ENCODE measurements at regions not wholly inside any gene's neighbourhood (a gene's known extent, or its start where the extent isn't known, plus 50 kb on each side); places are given as distances from the start of the nearest gene placed in this dataset.

DNA sequence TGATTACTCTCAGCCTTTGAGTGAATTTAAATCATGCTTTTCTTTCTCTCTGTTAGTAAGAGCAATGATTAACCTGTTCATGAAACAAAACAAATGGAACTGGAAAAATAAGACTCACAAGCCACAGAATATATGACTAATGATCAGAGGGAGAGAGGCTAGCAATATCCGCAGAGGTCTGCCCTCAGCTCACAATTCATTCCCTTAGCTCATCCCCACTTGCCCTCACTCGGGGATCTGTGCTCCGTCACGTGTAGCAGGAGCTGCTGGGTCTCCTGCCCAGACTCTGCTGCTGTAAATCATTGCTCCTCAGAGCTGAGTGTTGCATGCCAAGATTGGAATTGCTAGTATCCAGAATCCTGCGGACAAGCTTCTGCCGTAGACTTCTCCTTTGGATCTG, 53.1 kb upstream of the GNG2 start:
- H4K20me1 ChIP-seq (ENCODE audit: insufficient read depth, low read length) = no peaks in the 10 kb centered on the region
- H3K79me2 ChIP-seq (ENCODE audit: low read length) = no peaks in the 10 kb centered on the region
- no peaks in the 10 kb centered on the region for H3K9me3 ChIP-seq (ENCODE audit: insufficient read depth, low read length)
- H2AFZ ChIP-seq (ENCODE audit: low read depth, low read length) = no peak overlapping the region
- H3K4me2 ChIP-seq (ENCODE audit: low read length) = no peak overlapping the region
- no peaks in the 10 kb centered on the region for H3K36me3 ChIP-seq (replicated peaks; ENCODE audit: low read depth, low read length)
- no peaks in the 10 kb centered on the region for H3K4me1 ChIP-seq (ENCODE audit: low read length)
- no peak overlapping the region for H3K4me3 ChIP-seq (ENCODE audit: low read length)
- no peak overlapping the region for H3K27ac ChIP-seq (ENCODE audit: low read length)
- H3K9ac ChIP-seq (ENCODE audit: low read length) = no peak overlapping the region
- TF ChIP-seq, protein P1, sequence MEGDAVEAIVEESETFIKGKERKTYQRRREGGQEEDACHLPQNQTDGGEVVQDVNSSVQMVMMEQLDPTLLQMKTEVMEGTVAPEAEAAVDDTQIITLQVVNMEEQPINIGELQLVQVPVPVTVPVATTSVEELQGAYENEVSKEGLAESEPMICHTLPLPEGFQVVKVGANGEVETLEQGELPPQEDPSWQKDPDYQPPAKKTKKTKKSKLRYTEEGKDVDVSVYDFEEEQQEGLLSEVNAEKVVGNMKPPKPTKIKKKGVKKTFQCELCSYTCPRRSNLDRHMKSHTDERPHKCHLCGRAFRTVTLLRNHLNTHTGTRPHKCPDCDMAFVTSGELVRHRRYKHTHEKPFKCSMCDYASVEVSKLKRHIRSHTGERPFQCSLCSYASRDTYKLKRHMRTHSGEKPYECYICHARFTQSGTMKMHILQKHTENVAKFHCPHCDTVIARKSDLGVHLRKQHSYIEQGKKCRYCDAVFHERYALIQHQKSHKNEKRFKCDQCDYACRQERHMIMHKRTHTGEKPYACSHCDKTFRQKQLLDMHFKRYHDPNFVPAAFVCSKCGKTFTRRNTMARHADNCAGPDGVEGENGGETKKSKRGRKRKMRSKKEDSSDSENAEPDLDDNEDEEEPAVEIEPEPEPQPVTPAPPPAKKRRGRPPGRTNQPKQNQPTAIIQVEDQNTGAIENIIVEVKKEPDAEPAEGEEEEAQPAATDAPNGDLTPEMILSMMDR (IDR thresholded peaks at IDR 0.05; ENCODE audit: low read depth, low read length) = no peak
- no peak for TF ChIP-seq EZH2phosphoT487 (IDR thresholded peaks at IDR 0.05; ENCODE audit: low read depth)
- H3K27me3 ChIP-seq (ENCODE audit: low read depth, low read length) = no peaks in the 10 kb centered on the region
